ENCODE measurements at regions not wholly inside any gene's neighbourhood (a gene's known extent, or its start where the extent isn't known, plus 50 kb on each side); places are given as distances from the start of the nearest gene placed in this dataset.
"Not testable (repeated sequence)": the region's sequence is repeated elsewhere in the genome, so short reads cannot be mapped to it uniquely, and the experiment has no call there.

DNA sequence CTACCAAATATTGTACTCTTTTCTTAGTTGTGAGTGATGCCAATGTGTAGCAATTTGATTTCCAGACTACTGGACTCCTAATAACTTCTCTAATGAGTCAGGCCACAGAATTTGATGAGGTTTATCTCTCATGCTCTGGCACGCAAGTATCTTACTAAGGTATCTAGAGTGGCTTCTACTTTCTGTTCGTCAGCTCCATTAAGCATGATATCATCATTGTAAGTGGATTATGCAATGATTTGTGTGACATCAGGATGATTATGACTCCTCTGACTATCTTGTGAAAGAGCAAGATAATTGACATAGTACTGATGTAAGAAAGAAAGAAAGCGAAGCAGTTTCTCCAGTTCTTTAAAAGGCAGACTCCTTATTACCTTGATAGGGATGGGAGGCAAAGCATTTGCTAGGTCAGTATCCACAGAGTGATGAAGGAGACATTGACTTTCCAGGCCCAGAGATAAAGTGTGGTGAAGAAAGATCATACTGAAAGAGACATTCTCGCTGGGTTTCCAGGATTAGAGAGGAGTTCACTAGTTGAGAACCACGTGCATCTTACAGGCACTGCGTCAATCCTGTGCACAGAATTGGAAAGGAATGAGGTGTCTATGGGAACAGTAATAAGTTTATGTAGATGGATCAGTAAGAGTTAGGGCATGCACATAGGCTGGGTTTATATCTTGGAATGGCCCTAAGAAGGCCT, 161.9 kb upstream of the STK26 start:
- DNase-seq, result no peak
- TF ChIP-seq POLR2A (IDR thresholded peaks at IDR 0.05), result no peak
- TF ChIP-seq, protein P1, sequence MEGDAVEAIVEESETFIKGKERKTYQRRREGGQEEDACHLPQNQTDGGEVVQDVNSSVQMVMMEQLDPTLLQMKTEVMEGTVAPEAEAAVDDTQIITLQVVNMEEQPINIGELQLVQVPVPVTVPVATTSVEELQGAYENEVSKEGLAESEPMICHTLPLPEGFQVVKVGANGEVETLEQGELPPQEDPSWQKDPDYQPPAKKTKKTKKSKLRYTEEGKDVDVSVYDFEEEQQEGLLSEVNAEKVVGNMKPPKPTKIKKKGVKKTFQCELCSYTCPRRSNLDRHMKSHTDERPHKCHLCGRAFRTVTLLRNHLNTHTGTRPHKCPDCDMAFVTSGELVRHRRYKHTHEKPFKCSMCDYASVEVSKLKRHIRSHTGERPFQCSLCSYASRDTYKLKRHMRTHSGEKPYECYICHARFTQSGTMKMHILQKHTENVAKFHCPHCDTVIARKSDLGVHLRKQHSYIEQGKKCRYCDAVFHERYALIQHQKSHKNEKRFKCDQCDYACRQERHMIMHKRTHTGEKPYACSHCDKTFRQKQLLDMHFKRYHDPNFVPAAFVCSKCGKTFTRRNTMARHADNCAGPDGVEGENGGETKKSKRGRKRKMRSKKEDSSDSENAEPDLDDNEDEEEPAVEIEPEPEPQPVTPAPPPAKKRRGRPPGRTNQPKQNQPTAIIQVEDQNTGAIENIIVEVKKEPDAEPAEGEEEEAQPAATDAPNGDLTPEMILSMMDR (IDR thresholded peaks at IDR 0.05), result no peak
- intact Hi-C loops (cut with DNase I), result no loop called here
- Histone ChIP-seq H3K4me1 (no peaks in the 10 kb centered on the region), H3K9me3 (no peaks in the 10 kb centered on the region), H3K27me3 (no peaks in the 10 kb centered on the region), H3K4me3 (replicated peaks in 1 of 3) (no peak overlapping the region), H3K36me3 (no peaks in the 10 kb centered on the region), H3K27ac (no peak overlapping the region)
- 93 to 95% methylated on average over 6 of the region's 6 CpGs for WGBS, 2 donors

DNA sequence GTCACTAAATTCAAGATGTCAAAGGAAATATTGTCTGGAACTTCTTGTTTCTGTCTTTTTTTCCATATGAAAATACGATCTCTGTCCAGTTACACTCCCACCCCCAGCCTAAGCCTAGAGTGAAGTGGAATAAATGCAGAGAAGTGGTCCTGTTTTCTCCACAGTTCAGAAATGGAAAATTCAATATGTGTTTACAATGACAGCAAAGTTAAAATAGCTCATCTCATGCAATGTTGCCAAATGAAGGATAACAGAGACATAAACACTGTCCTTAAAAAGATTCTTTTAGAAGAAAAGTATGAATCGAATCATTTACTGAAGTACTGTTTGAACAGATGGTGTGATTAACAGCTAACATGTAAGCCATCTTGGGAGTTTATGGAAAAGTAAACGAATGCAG, 160.8 kb upstream of the STK26 start:
- Histone ChIP-seq H3K27me3 (peaks cover 1% of the 10 kb centered on the region), H3K36me3 (no peaks in the 10 kb centered on the region), H3K4me1 (no peaks in the 10 kb centered on the region), H3K27ac (no peak overlapping the region), H3K4me3 (replicated peaks in 1 of 3) (no peak overlapping the region), H3K9me3 (no peaks in the 10 kb centered on the region)
- no peak for TF ChIP-seq POLR2A (IDR thresholded peaks at IDR 0.05)
- TF ChIP-seq, protein P1 (IDR thresholded peaks at IDR 0.05), result no peak
- intact Hi-C loops (cut with DNase I), result no loop called here
- 72 to 88% methylated on average over 3 of the region's 3 CpGs for WGBS, 2 donors
- DNase-seq, result no peak

DNA sequence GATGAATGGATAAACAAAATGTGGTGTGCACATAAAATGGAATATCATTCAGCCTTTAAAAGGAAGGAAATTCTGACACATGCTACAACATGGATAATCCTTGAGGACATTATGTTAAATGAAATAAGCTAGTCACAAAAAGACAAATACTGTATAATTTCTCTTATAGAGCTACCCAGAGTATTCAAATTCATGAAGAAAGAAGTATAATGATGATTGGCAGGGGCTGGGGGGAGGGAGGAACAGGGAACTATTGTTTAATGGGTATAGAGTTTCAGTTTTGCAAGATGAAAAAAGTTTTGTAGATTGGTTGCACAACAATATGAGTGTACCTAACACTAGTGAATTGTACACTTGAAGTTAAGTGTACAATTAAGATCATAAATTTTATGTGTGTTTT, 153.9 kb upstream of the STK26 start:
- H3K27ac ChIP-seq, result no peak overlapping the region
- H3K9me3 ChIP-seq, result no peaks in the 10 kb centered on the region
- H3K36me3 ChIP-seq, result no peaks in the 10 kb centered on the region

DNA sequence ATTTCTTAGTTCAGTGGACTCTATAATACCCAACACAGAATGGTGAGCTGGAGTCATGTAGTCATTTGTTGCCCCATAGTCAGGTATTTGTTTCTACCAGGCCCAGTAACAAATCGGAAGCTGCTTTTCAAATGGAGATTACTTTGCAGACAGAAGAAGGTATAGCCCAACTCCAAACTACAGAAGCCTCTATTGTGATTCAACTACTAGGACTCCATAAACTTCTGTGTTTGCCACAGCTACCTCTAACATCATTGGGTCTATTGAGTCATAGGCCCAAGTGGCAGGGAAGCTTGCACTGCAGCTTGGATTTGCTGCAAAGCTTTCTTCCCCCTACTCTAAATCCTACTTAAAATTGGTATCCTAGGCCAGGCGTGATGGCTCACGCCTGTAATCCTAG, 148.8 kb upstream of the STK26 start:
- no peak for DNase-seq
- Histone ChIP-seq H3K27ac (no peak overlapping the region), H3K9me3 (no peaks in the 10 kb centered on the region), H3K27me3 (no peaks in the 10 kb centered on the region), H3K36me3 (no peaks in the 10 kb centered on the region), H3K4me1 (no peaks in the 10 kb centered on the region), H3K4me3 (replicated peaks in 1 of 3) (no peak overlapping the region)
- intact Hi-C loops (cut with DNase I), result no loop called here
- WGBS, 2 donors, result 87 to 97% methylated on average over 1 to 3 of the region's 3 CpGs
- TF ChIP-seq POLR2A (IDR thresholded peaks at IDR 0.05), result no peak
- TF ChIP-seq, protein P1 (IDR thresholded peaks at IDR 0.05), result no peak

More for the DNA sequence above, 153.9 kb upstream of the STK26 start:
- no peak for DNase-seq
- intact Hi-C loops (cut with DNase I), result no loop called here
- no peak overlapping the region for H3K4me3 ChIP-seq (replicated peaks in 1 of 3)
- no peaks in the 10 kb centered on the region for H3K4me1 ChIP-seq
- H3K27me3 ChIP-seq, result peaks cover 3% of the 10 kb centered on the region
- TF ChIP-seq, protein P1 (IDR thresholded peaks at IDR 0.05), result no peak
- TF ChIP-seq POLR2A (IDR thresholded peaks at IDR 0.05), result no peak

DNA sequence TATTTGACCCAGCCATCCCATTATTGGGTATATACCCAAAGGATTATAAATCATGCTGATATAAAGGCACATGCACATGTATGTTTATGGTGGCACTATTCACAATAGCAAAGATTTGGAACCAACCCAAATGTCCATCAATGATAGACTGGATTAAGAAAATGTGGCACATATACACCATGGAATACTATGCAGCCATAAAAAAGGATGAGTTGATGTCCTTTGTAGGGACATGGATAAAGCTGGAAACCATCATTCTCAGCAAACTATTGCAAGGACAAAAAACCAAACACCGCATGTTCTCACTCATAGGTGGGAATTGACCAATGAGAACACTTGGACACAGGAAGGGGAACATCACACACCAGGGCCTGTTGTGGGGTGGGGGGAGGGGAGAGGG, 147.3 kb upstream of the STK26 start:
- intact Hi-C loops (cut with DNase I); H3K36me3 ChIP-seq; H3K27ac ChIP-seq; H3K9me3 ChIP-seq; DNase-seq; H3K4me1 ChIP-seq; H3K27me3 ChIP-seq; H3K4me3 ChIP-seq (replicated peaks in 1 of 3): not testable (repeated sequence)
- WGBS, 2 donors, result 100% methylated on average over 1 of the region's 1 CpG
